HL-60 (cell line): ENCODE measurements at regions not wholly inside any gene's neighbourhood (a gene's known extent, or its start where the extent isn't known, plus 50 kb on each side); places are given as distances from the start of the nearest gene placed in this dataset.

Experiments used
- CTCF ChIP-seq: IDR thresholded peaks from one replicate; pipeline ENCODE4 v1.5.1; 2011; ENCODE audit warnings: low read length, control low read depth, inconsistent platforms; ENCODE audit not compliant: insufficient read depth
- GABPA ChIP-seq: IDR thresholded peaks from 2 replicates; pipeline ENCODE4 v1.6.1; 2012; ENCODE audit warnings: low read depth
- POLR2AphosphoS5 ChIP-seq: IDR thresholded peaks from 2 replicates; pipeline ENCODE4 v1.6.1; 2012; ENCODE audit warnings: low read depth
- REST ChIP-seq: IDR thresholded peaks from 2 replicates; pipeline ENCODE4 v1.6.1; 2012; ENCODE audit warnings: low read depth; ENCODE audit not compliant: insufficient replicate concordance
- SPI1 ChIP-seq: IDR thresholded peaks from 2 replicates; pipeline ENCODE4 v1.6.1; 2012; ENCODE audit warnings: low read depth, mild to moderate bottlenecking, borderline replicate concordance

- no peak for TF ChIP-seq CTCF
- no peak for TF ChIP-seq POLR2AphosphoS5
- no peak for TF ChIP-seq REST
- no peak for TF ChIP-seq GABPA
- no peak for TF ChIP-seq SPI1
Measured at GRCh38 chr13:78907006-78907405, 248.1 kb upstream of the OBI1 start.
